ENCODE measurements at regions not wholly inside any gene's neighbourhood (a gene's known extent, or its start where the extent isn't known, plus 50 kb on each side); places are given as distances from the start of the nearest gene placed in this dataset.
"Not testable (repeated sequence)": the region's sequence is repeated elsewhere in the genome, so short reads cannot be mapped to it uniquely, and the experiment has no call there.

GRCh38 chr2:147149575-147150240 lies 695.1 kb upstream of the ACVR2A start:
- no peak for ATAC-seq
- no peaks in the 10 kb centered on the region for H3K27me3 Mint-ChIP-seq
- H3K9me3 Mint-ChIP-seq = peaks cover 0 to 14% of the 10 kb centered on the region in 2 donors
- no peak overlapping the region for H3K4me3 Mint-ChIP-seq
- H3K4me1 Mint-ChIP-seq = no peaks in the 10 kb centered on the region
- DNase-seq = no peak
- H3K27ac Mint-ChIP-seq = no peak overlapping the region

GRCh38 chr2:147147802-147148201 lies 697.0 kb upstream of the ACVR2A start:
- Mint-ChIP-seq H3K4me1 (no peaks in the 10 kb centered on the region), H3K9me3 (peaks cover 0 to 14% of the 10 kb centered on the region in 2 donors), H3K27ac (no peak overlapping the region), H3K27me3 (no peaks in the 10 kb centered on the region), H3K4me3 (no peak overlapping the region)
- DNase-seq (no peak), ATAC-seq (no peak)

- no peak for ATAC-seq
- Mint-ChIP-seq H3K9me3 (peaks cover 0 to 7% of the 10 kb centered on the region in 2 donors), H3K4me1 (no peaks in the 10 kb centered on the region), H3K27me3 (no peaks in the 10 kb centered on the region), H3K4me3 (no peak overlapping the region), H3K27ac (no peak overlapping the region)
- DNase-seq = no peak
Measured at GRCh38 chr2:147141930-147142329, 702.9 kb upstream of the ACVR2A start.

GRCh38 chr2:147139732-147140131 lies 705.1 kb upstream of the ACVR2A start:
- not testable (repeated sequence) for DNase-seq, H3K9me3 Mint-ChIP-seq, H3K27me3 Mint-ChIP-seq, ATAC-seq, H3K4me1 Mint-ChIP-seq, H3K27ac Mint-ChIP-seq, H3K4me3 Mint-ChIP-seq

GRCh38 chr2:147137711-147138110 lies 707.1 kb upstream of the ACVR2A start:
- no peak for ATAC-seq
- Mint-ChIP-seq H3K4me1 (no peaks in the 10 kb centered on the region), H3K4me3 (no peak overlapping the region), H3K27me3 (no peaks in the 10 kb centered on the region), H3K9me3 (peaks cover 0 to 7% of the 10 kb centered on the region in 2 donors), H3K27ac (no peak overlapping the region)
- DNase-seq = no peak

- no peak overlapping the region for H3K27ac Mint-ChIP-seq
- no peaks in the 10 kb centered on the region for H3K4me1 Mint-ChIP-seq
- ATAC-seq (no peak), DNase-seq (no peak)
- H3K27me3 Mint-ChIP-seq = no peaks in the 10 kb centered on the region
- H3K4me3 Mint-ChIP-seq = no peak overlapping the region
- H3K9me3 Mint-ChIP-seq = no peaks in the 10 kb centered on the region
Measured at GRCh38 chr2:147135376-147135775, 709.5 kb upstream of the ACVR2A start.

GRCh38 chr2:147133286-147133908 lies 711.4 kb upstream of the ACVR2A start:
- Mint-ChIP-seq H3K9me3 (no peaks in the 10 kb centered on the region), H3K27ac (no peak overlapping the region), H3K27me3 (no peaks in the 10 kb centered on the region), H3K4me1 (no peaks in the 10 kb centered on the region), H3K4me3 (no peak overlapping the region)
- no peak for ATAC-seq
- DNase-seq = no peak

- Mint-ChIP-seq H3K27ac (no peak overlapping the region), H3K27me3 (no peaks in the 10 kb centered on the region), H3K9me3 (peaks cover 8 to 22% of the 10 kb centered on the region in 2 donors), H3K4me3 (no peak overlapping the region), H3K4me1 (no peaks in the 10 kb centered on the region)
- ATAC-seq = no peak
- no peak for DNase-seq
Measured at GRCh38 chr2:147125145-147125544, 719.7 kb upstream of the ACVR2A start.

GRCh38 chr2:147122944-147123343 lies 721.9 kb upstream of the ACVR2A start:
- DNase-seq (no peak), ATAC-seq (no peak)
- Mint-ChIP-seq H3K27me3 (no peaks in the 10 kb centered on the region), H3K4me1 (no peaks in the 10 kb centered on the region), H3K27ac (no peak overlapping the region), H3K4me3 (no peak overlapping the region), H3K9me3 (peaks cover 8 to 22% of the 10 kb centered on the region in 2 donors)

- peaks cover 0 to 7% of the 10 kb centered on the region in 2 donors for H3K9me3 Mint-ChIP-seq
- H3K4me3 Mint-ChIP-seq = no peak overlapping the region
- no peaks in the 10 kb centered on the region for H3K4me1 Mint-ChIP-seq
- H3K27me3 Mint-ChIP-seq = no peaks in the 10 kb centered on the region
- no peak for ATAC-seq
- H3K27ac Mint-ChIP-seq = no peak overlapping the region
- no peak for DNase-seq
Measured at GRCh38 chr2:147110962-147111361, 733.9 kb upstream of the ACVR2A start.

GRCh38 chr2:147110317-147110716 lies 734.5 kb upstream of the ACVR2A start:
- no peaks in the 10 kb centered on the region for H3K4me1 Mint-ChIP-seq
- no peak overlapping the region for H3K4me3 Mint-ChIP-seq
- no peaks in the 10 kb centered on the region for H3K27me3 Mint-ChIP-seq
- H3K9me3 Mint-ChIP-seq = peaks cover 0 to 8% of the 10 kb centered on the region in 2 donors
- H3K27ac Mint-ChIP-seq = no peak overlapping the region
- ATAC-seq (no peak), DNase-seq (no peak)

GRCh38 chr2:147109291-147109690 lies 735.5 kb upstream of the ACVR2A start:
- Mint-ChIP-seq H3K27ac (no peak overlapping the region), H3K27me3 (no peaks in the 10 kb centered on the region), H3K4me1 (no peaks in the 10 kb centered on the region), H3K4me3 (no peak overlapping the region), H3K9me3 (peaks cover 0 to 18% of the 10 kb centered on the region in 2 donors)
- ATAC-seq (no peak), DNase-seq (no peak)

GRCh38 chr2:147108548-147108947 lies 736.3 kb upstream of the ACVR2A start:
- DNase-seq = no peak
- no peak overlapping the region for H3K4me3 Mint-ChIP-seq

GRCh38 chr2:147101941-147102790 lies 742.7 kb upstream of the ACVR2A start:
- no peak for ATAC-seq
- no peak for DNase-seq
- Mint-ChIP-seq H3K4me1 (no peaks in the 10 kb centered on the region), H3K27me3 (no peaks in the 10 kb centered on the region), H3K27ac (no peak overlapping the region), H3K9me3 (peaks cover 0 to 12% of the 10 kb centered on the region in 2 donors), H3K4me3 (no peak overlapping the region)

More at GRCh38 chr2:147108548-147108947, 736.3 kb upstream of the ACVR2A start:
- Mint-ChIP-seq H3K27me3 (no peaks in the 10 kb centered on the region), H3K9me3 (peaks cover 0 to 19% of the 10 kb centered on the region in 2 donors), H3K4me1 (no peaks in the 10 kb centered on the region), H3K27ac (no peak overlapping the region)
- no peak for ATAC-seq

GRCh38 chr2:147100406-147101035 lies 744.3 kb upstream of the ACVR2A start:
- Mint-ChIP-seq H3K4me3 (no peak overlapping the region), H3K27ac (no peak overlapping the region), H3K27me3 (no peaks in the 10 kb centered on the region), H3K4me1 (no peaks in the 10 kb centered on the region), H3K9me3 (peaks cover 0 to 12% of the 10 kb centered on the region in 2 donors)
- no peak for ATAC-seq
- DNase-seq = no peak
